GM10248 (cell line): ENCODE measurements at regions not wholly inside any gene's neighbourhood (a gene's known extent, or its start where the extent isn't known, plus 50 kb on each side); places are given as distances from the start of the nearest gene placed in this dataset.
A peak's percentile ranks its signal among the peaks of the same experiment; 100 is the strongest.
"Not testable (repeated sequence)": the region's sequence is repeated elsewhere in the genome, so short reads cannot be mapped to it uniquely, and the experiment has no call there.

Experiments
- CTCF ChIA-PET: fragments of 300-600 bp; sonication (Branson Sonifier 250); formaldehyde crosslinking; extraction: SDS; loops from one replicate; lab custom pipeline; 2021; ENCODE audit warnings: antibody characterized with exemption; lab: Yijun Ruan, JAX
- POLR2A ChIA-PET: fragments of 350-650 bp; sonication (Branson Sonifier 250); formaldehyde crosslinking; extraction: SDS; loops from one replicate; lab custom pipeline; 2020; ENCODE audit warnings: antibody characterized with exemption; lab: Yijun Ruan, JAX
- DNase-seq: peaks from one replicate; pipeline ENCODE4 v3.0.0; 2012; ENCODE audit errors: extremely low spot score
- CTCF ChIP-seq: IDR thresholded peaks from 2 replicates; pipeline ENCODE4 v1.5.1; 2012; ENCODE audit warnings: mild to moderate bottlenecking, low read depth; ENCODE audit errors: extremely low read depth, missing control alignments, control extremely low read depth

GRCh38 chr13:81907787-81908372 lies 1567.0 kb upstream of the SPRY2 start:
- no peak for DNase-seq
- POLR2A ChIA-PET, result no interaction called here
- CTCF ChIA-PET, result no interaction called here
- no peak for TF ChIP-seq CTCF

GRCh38 chr13:81888855-81889254 lies 1547.9 kb upstream of the SPRY2 start:
- CTCF ChIA-PET, result interaction anchor here (1.2 kb wide), 1 partner anchor 10 kb away, joined by 3 read pairs; no protein-coding TSS in a partner anchor
- POLR2A ChIA-PET, result no interaction called here
- no peak for TF ChIP-seq CTCF

GRCh38 chr13:81874681-81875661 lies 1534.0 kb upstream of the SPRY2 start:
- TF ChIP-seq CTCF, result no peak
- DNase-seq, result no peak
- CTCF ChIA-PET, result interaction anchor here (1.4 kb wide), 1 partner anchor 9 kb away, joined by 3 read pairs; no protein-coding TSS in a partner anchor
- POLR2A ChIA-PET, result no interaction called here

More at GRCh38 chr13:81888855-81889254, 1547.9 kb upstream of the SPRY2 start:
- no peak for DNase-seq

GRCh38 chr13:81874253-81874652 lies 1533.3 kb upstream of the SPRY2 start:
- CTCF ChIA-PET, result interaction anchor here (1.4 kb wide), 1 partner anchor 10 kb away, joined by 3 read pairs; no protein-coding TSS in a partner anchor
- TF ChIP-seq CTCF, result no peak
- DNase-seq, result no peak
- POLR2A ChIA-PET, result no interaction called here

- ChIA-PET POLR2A (no interaction called here), CTCF (interaction anchor here (1.1 kb wide), 2 partner anchors 233 to 334 kb away, joined by 5 read pairs; no protein-coding TSS in a partner anchor)
- peak; percentile 35 for TF ChIP-seq CTCF
- DNase-seq, result no peak
These were observed 1531.7 kb upstream of the SPRY2 start for GRCh38 chr13:81872581-81872980.

GRCh38 chr13:81871751-81872325 lies 1530.9 kb upstream of the SPRY2 start:
- CTCF ChIA-PET, result interaction anchor here (1.1 kb wide), 1 partner anchor 333 kb away, joined by 5 read pairs; no protein-coding TSS in a partner anchor
- DNase-seq, POLR2A ChIA-PET: not testable (repeated sequence)

GRCh38 chr13:81848291-81848690 lies 1507.4 kb upstream of the SPRY2 start:
- CTCF ChIA-PET, result no interaction called here
- no peak for DNase-seq
- POLR2A ChIA-PET, result no interaction called here
- TF ChIP-seq CTCF, result no peak
